Testis (tissue), 2 donors: ENCODE measurements at regions not wholly inside any gene's neighbourhood (a gene's known extent, or its start where the extent isn't known, plus 50 kb on each side); places are given as distances from the start of the nearest gene placed in this dataset.

Experiments
- CTCF ChIP-seq, 3 experiments: fragments of 450-650 bp in 2 of 3; fragments of 200-600 bp in 1 of 3; sonication (generic) in 1 of 3; IDR thresholded peaks; one replicate each; pipeline ENCODE4 v1.5.1; 2016 to 2019; ENCODE audit warnings: antibody characterized with exemption in 3 of 3, mild to moderate bottlenecking in 2 of 3, moderate library complexity in 1 of 3
- POLR2A ChIP-seq: fragments of 450-650 bp; IDR thresholded peaks from one replicate; pipeline ENCODE4 v1.6.1; 2017; ENCODE audit warnings: antibody characterized with exemption, mild to moderate bottlenecking, moderate library complexity

DNA sequence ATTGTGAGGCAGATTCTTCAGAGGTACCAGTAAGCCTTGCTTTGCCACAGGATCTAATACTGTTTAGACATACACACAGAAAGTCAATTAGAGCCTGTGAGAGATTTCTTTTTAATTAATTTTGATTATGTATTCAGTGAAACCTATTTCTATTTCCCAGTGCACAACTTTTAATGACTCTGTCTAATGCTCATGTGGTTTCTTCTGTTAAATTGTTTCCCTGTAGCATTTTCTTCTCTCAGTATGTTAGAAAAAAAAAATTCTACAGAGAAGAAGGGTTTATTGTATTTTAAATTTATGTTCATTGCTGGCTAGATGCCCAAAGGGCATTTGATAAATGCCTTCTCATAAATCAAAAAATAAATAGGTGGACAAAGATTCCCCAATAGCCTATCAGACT is 293.7 kb downstream of the C6orf118 start:
- TF ChIP-seq CTCF (IDR thresholded peaks at IDR 0.05) (no peak), POLR2A (no peak)
